HCT116 (cell line): ENCODE measurements at regions not wholly inside any gene's neighbourhood (a gene's known extent, or its start where the extent isn't known, plus 50 kb on each side); places are given as distances from the start of the nearest gene placed in this dataset.

Source experiments
- ATAC-seq: fragments of 200-7000 bp; cut with Tn5 transposase; 2 replicates; pipeline ENCODE4 v1.9.1; 2020; ENCODE audit warnings: mild to moderate bottlenecking, moderate library complexity
- BruUV-seq: library from RNA; stranded (reverse); fragments of 400-500 nt; replicated peaks from 2 replicates; lab custom pipeline; 2021; lab: Mats Ljungman, UMichigan
- CTCF ChIA-PET: fragments of 300-600 bp; sonication (Branson Sonifier 250); formaldehyde crosslinking; loops from one replicate; lab custom pipeline; 2021; ENCODE audit warnings: antibody characterized with exemption; lab: Charles Lee
- POLR2A ChIA-PET: fragments of 300-600, 350-600 bp; sonication (Branson Sonifier 250); formaldehyde crosslinking; loops from one replicate; lab custom pipeline; 2021; ENCODE audit warnings: antibody characterized with exemption; lab: Charles Lee
- RAD21 ChIA-PET, 2 experiments: fragments of 300-600 bp; sonication (Branson Sonifier 250); formaldehyde crosslinking; loops; one replicate each; lab custom pipeline; 2023; ENCODE audit warnings: low total read pairs in 2 of 2; ENCODE audit not compliant: uncharacterized antibody in 2 of 2, unreplicated experiment in 2 of 2, low non-redundant PET in 1 of 2; lab: Charles Lee
- DNase-seq: peaks from one replicate; pipeline ENCODE4 v3.0.0-alpha.2; 2010; ENCODE audit warnings: low read depth, low spot score
- H2AFZ ChIP-seq: fragments of 200-600 bp; shearing (Covaris generic), sonication (generic); 2 replicates; pipeline ENCODE4 v1.6.1; 2017; ENCODE audit warnings: low read depth, mixed run types, mixed read lengths, antibody characterized with exemption, low read length; ENCODE audit not compliant: poor library complexity, severe bottlenecking
- H3K27ac ChIP-seq: 2 replicates; pipeline ENCODE4 v1.5.1; 2012; ENCODE audit warnings: low read depth, low read length
- H3K27me3 ChIP-seq: fragments of 200-600 bp; sonication (generic); 2 replicates; pipeline ENCODE4 v1.6.1; 2016; ENCODE audit warnings: mixed run types, low read length, mixed read lengths; ENCODE audit not compliant: insufficient read depth
- H3K36me3 ChIP-seq, 2 experiments: fragments of 200-500 bp in 1 of 2; fragments of 200-600 bp in 1 of 2; sonication (Bioruptor generic) in 1 of 2; sonication (generic) in 1 of 2; 2 replicates each; pipeline versions ENCODE4 v1.5.1 to v1.6.1; 2014 to 2016; ENCODE audit warnings: low read length in 2 of 2, inconsistent platforms in 1 of 2, mixed read lengths in 1 of 2, mixed run types in 1 of 2; ENCODE audit not compliant: insufficient read depth in 2 of 2, control insufficient read depth in 1 of 2
- H3K4me1 ChIP-seq, 2 experiments: fragments of 200-600 bp in 1 of 2; sonication (generic) in 1 of 2; 2 replicates each; pipeline versions ENCODE4 v1.5.1 to v1.6.1; 2012 to 2017; ENCODE audit warnings: low read length in 2 of 2, inconsistent platforms in 1 of 2, mild to moderate bottlenecking in 1 of 2, mixed read lengths in 1 of 2, mixed run types in 1 of 2, moderate library complexity in 1 of 2; ENCODE audit not compliant: insufficient read depth in 2 of 2, control insufficient read depth in 1 of 2
- H3K4me2 ChIP-seq: fragments of 200-600 bp; sonication (generic); 2 replicates; pipeline ENCODE4 v1.6.1; 2017; ENCODE audit warnings: mixed run types, low read length, mixed read lengths
- H3K4me3 ChIP-seq, 2 experiments: fragments of 200-600 bp in 1 of 2; sonication (generic) in 1 of 2; replicated peaks in 1 of 2; 2 replicates each; pipeline ENCODE4 v1.5.1; 2011 to 2016; ENCODE audit warnings: low read length in 2 of 2, control low read depth in 1 of 2, low read depth in 1 of 2, mild to moderate bottlenecking in 1 of 2, mixed read lengths in 1 of 2, mixed run types in 1 of 2
- H3K79me2 ChIP-seq: fragments of 200-600 bp; sonication (generic); 2 replicates; pipeline ENCODE4 v1.6.1; 2017; ENCODE audit warnings: mild to moderate bottlenecking, mixed run types, low read length, moderate library complexity, mixed read lengths; ENCODE audit not compliant: insufficient read depth
- H3K9ac ChIP-seq: fragments of 200-600 bp; sonication (generic); 2 replicates; pipeline ENCODE4 v1.6.1; 2016; ENCODE audit warnings: low read length, mixed read lengths
- H3K9me2 ChIP-seq: fragments of 200-600 bp; sonication (generic), shearing (Covaris generic); 2 replicates; pipeline ENCODE4 v1.6.1; 2017; ENCODE audit warnings: mixed run types, mild to moderate bottlenecking, moderate library complexity; ENCODE audit not compliant: insufficient read depth
- H3K9me3 ChIP-seq, 2 experiments: fragments of 200-500 bp in 1 of 2; fragments of 200-600 bp in 1 of 2; sonication (Bioruptor generic) in 1 of 2; sonication (generic) in 1 of 2; 2 replicates each; pipeline ENCODE4 v1.6.1; 2014 to 2017; ENCODE audit warnings: low read length in 2 of 2, mixed read lengths in 2 of 2, inconsistent platforms in 1 of 2, low read depth in 1 of 2, mild to moderate bottlenecking in 1 of 2, mixed run types in 1 of 2, moderate library complexity in 1 of 2; ENCODE audit not compliant: control insufficient read depth in 1 of 2, insufficient read depth in 1 of 2
- H4K20me1 ChIP-seq: fragments of 200-600 bp; sonication (generic), shearing (Covaris generic); 2 replicates; pipeline ENCODE4 v1.6.1; 2017; ENCODE audit warnings: mixed run types, mild to moderate bottlenecking, moderate library complexity; ENCODE audit not compliant: insufficient read depth
- ATF3 ChIP-seq: IDR thresholded peaks from 2 replicates; pipeline ENCODE4 v1.6.1; 2012
- CBX3 ChIP-seq: IDR thresholded peaks from 2 replicates; pipeline ENCODE4 v1.6.1; 2012; ENCODE audit warnings: low read depth
- CTCF ChIP-seq, 3 experiments: fragments of 200-600 bp in 1 of 3; sonication (generic) in 1 of 3; IDR thresholded peaks in 2 of 3; conservative IDR thresholded peaks in 1 of 3; 2 replicates each; pipeline ENCODE4 v1.5.1; 2012 to 2017; ENCODE audit warnings: low read depth in 2 of 3, low read length in 2 of 3, antibody characterized with exemption in 1 of 3, borderline replicate concordance in 1 of 3, control low read depth in 1 of 3, mild to moderate bottlenecking in 1 of 3, mixed read lengths in 1 of 3, mixed run types in 1 of 3, moderate library complexity in 1 of 3; ENCODE audit not compliant: insufficient read depth in 1 of 3
- EZH2phosphoT487 ChIP-seq: fragments of 200-600 bp; IDR thresholded peaks from 2 replicates; pipeline ENCODE4 v1.6.1; 2018; ENCODE audit warnings: antibody characterized with exemption, borderline replicate concordance
- RAD21 ChIP-seq: IDR thresholded peaks from 2 replicates; pipeline ENCODE4 v1.6.1; 2012; ENCODE audit warnings: low read depth, mild to moderate bottlenecking
- REST ChIP-seq: IDR thresholded peaks from 2 replicates; pipeline ENCODE4 v1.6.1; 2012; ENCODE audit warnings: low read depth
- SRF ChIP-seq: IDR thresholded peaks from 2 replicates; pipeline ENCODE4 v1.6.1; 2012; ENCODE audit warnings: low read depth
- ZBTB33 ChIP-seq: IDR thresholded peaks from 2 replicates; pipeline ENCODE4 v1.6.1; 2011; ENCODE audit warnings: mild to moderate bottlenecking, low read length, moderate library complexity; ENCODE audit not compliant: insufficient replicate concordance; ENCODE audit errors: extremely low read depth
- ZFX ChIP-seq: fragments of 450-650 bp; IDR thresholded peaks from 2 replicates; pipeline ENCODE4 v1.6.1; 2017
- intact Hi-C: fragments of 100-400 bp; cut with micrococcal nuclease; formaldehyde crosslinking; loops from 2 replicates; pipeline ENCODE4 v1.10.0; 2022

GRCh38 chr13:44147233-44147632 is 226.4 kb upstream of the SERP2 start:
- H3K9me2 ChIP-seq, result no peaks in the 10 kb centered on the region
- DNase-seq (no peak), ATAC-seq (no peak)
- H3K9ac ChIP-seq, result no peak overlapping the region
- POLR2A ChIA-PET, result no interaction called here
- H3K9me3 ChIP-seq, result no peaks in the 10 kb centered on the region
- H4K20me1 ChIP-seq, result no peaks in the 10 kb centered on the region
- no peaks in the 10 kb centered on the region for H3K36me3 ChIP-seq
- H3K27me3 ChIP-seq, result no peaks in the 10 kb centered on the region
- no peaks in the 10 kb centered on the region for H3K79me2 ChIP-seq
- TF ChIP-seq RAD21 (no peak), REST (no peak), ZBTB33 (no peak), ZFX (no peak), CTCF (IDR thresholded peaks at IDR 0.05 in 2 of 3, conservative IDR thresholded peaks at IDR 0.05 in 1 of 3; ENCODE audit: borderline replicate concordance in 1 of 3, insufficient read depth in 1 of 3, low read depth in 2 of 3, low read length in 2 of 3) (no peak), CBX3 (no peak), EZH2phosphoT487 (no peak), SRF (no peak), ATF3 (no peak)
- RAD21 ChIA-PET, result no interaction called here
- no TSS peak for BruUV-seq
- H3K4me1 ChIP-seq, result peaks cover 14 to 21% of the 10 kb centered on the region in 2 experiments
- H3K4me3 ChIP-seq, result no peak overlapping the region
- CTCF ChIA-PET, result no interaction called here
- H3K4me2 ChIP-seq, result no peak overlapping the region
- intact Hi-C loops, result no loop called here
- H2AFZ ChIP-seq, result no peak overlapping the region
- H3K27ac ChIP-seq, result no peak overlapping the region
